ENCODE measurements at regions not wholly inside any gene's neighbourhood (a gene's known extent, or its start where the extent isn't known, plus 50 kb on each side); places are given as distances from the start of the nearest gene placed in this dataset.

GRCh38 chr5:56289602-56289987 lies 56.5 kb upstream of the ANKRD55 start:
- no peak for DNase-seq (ENCODE audit: low read depth in 4 of 4, low spot score in 2 of 4)

- DNase-seq (ENCODE audit: low read depth in 4 of 4, low spot score in 2 of 4): no peak
Observed at GRCh38 chr5:56288873-56289601, 55.9 kb upstream of the ANKRD55 start.

- no peak for DNase-seq (ENCODE audit: low read depth in 4 of 4, low spot score in 2 of 4)
Observed at GRCh38 chr5:56286015-56286884, 53.1 kb upstream of the ANKRD55 start.

- DNase-seq (ENCODE audit: low read depth in 4 of 4, low spot score in 2 of 4): no peak
Observed at GRCh38 chr5:56282951-56283350, 49.8 kb upstream of the ANKRD55 start.

All from left renal cortex interstitium (tissue), 4 donors.